Heart left ventricle (tissue), 16 donors: ENCODE measurements at regions not wholly inside any gene's neighbourhood (a gene's known extent, or its start where the extent isn't known, plus 50 kb on each side); places are given as distances from the start of the nearest gene placed in this dataset.
A peak's percentile ranks its signal among the peaks of the same experiment; 100 is the strongest.

Experiments used
- ATAC-seq, 4 donors: fragments of 200-7000 bp; cut with Tn5 transposase; one replicate each; pipeline ENCODE4 v1.9.1; 2020 to 2022; ENCODE audit warnings: moderate library complexity in 4 of 4, mild to moderate bottlenecking in 3 of 4, moderate number of reproducible peaks in 1 of 4
- DNase-seq, 5 donors: peaks; one replicate each; pipeline ENCODE4 v3.0.0-alpha.2; 2020
- H3K27ac ChIP-seq, 12 donors: fragments of 200-600 bp; sonication (generic) in 4 of 12; one replicate each; pipeline versions ENCODE4 v1.5.0 to v1.8.0; 2016 to 2022; ENCODE audit warnings: mild to moderate bottlenecking in 2 of 12
- H3K27me3 ChIP-seq, 9 donors: fragments of 200-600 bp; sonication (generic) in 2 of 9; one replicate each; pipeline versions ENCODE4 v1.5.1 to v1.8.0; 2016 to 2022; ENCODE audit warnings: mild to moderate bottlenecking in 3 of 9
- H3K36me3 ChIP-seq, 9 donors: fragments of 200-600 bp; sonication (generic) in 2 of 9; one replicate each; pipeline versions ENCODE4 v1.5.0 to v1.8.0; 2018 to 2022; ENCODE audit warnings: mild to moderate bottlenecking in 2 of 9
- H3K4me1 ChIP-seq, 12 donors: fragments of 200-600 bp; sonication (generic) in 4 of 12; one replicate each; pipeline versions ENCODE4 v1.5.0 to v1.8.0; 2016 to 2022; ENCODE audit warnings: mild to moderate bottlenecking in 3 of 12
- H3K4me3 ChIP-seq, 12 donors: fragments of 200-600 bp; sonication (generic) in 4 of 12; one replicate each; pipeline versions ENCODE4 v1.5.0 to v1.8.0; 2017 to 2022; ENCODE audit warnings: mild to moderate bottlenecking in 9 of 12, moderate library complexity in 4 of 12
- H3K9me3 ChIP-seq, 12 donors: fragments of 200-600 bp; sonication (generic) in 4 of 12; one replicate each; pipeline versions ENCODE4 v1.5.0 to v1.8.0; 2016 to 2022; ENCODE audit warnings: mild to moderate bottlenecking in 1 of 12
- POLR2A ChIP-seq, 2 donors: fragments of 450-650 bp; IDR thresholded peaks; one replicate each; pipeline ENCODE4 v1.6.1; 2017; ENCODE audit warnings: antibody characterized with exemption in 2 of 2, mild to moderate bottlenecking in 2 of 2, moderate library complexity in 2 of 2
- WGBS, 4 donors: extraction: QIAGEN DNeasy Blood & Tissue Kit in 2 of 4; methylation state at CpG; one replicate each; pipeline versions ENCODE4 v1.1.5 to v1.1.7; 2013 to 2018; 5-methylcytosine and 5-hydroxymethylcytosine counted together
- intact Hi-C, 10 donors: fragments of 100-400 bp; cut with DNase I; formaldehyde crosslinking; loops; one replicate each; pipeline versions ENCODE4 v1.11.1 to v1.14.2; 2022
- TF ChIP-seq, protein P1 (sequence below), 12 donors: fragments of 200-600 bp; sonication (generic) in 4 of 12; IDR thresholded peaks; one replicate each; pipeline versions ENCODE4 v1.5.0 to v1.8.0; 2018 to 2022; ENCODE audit warnings: antibody characterized with exemption in 12 of 12, mild to moderate bottlenecking in 5 of 12
- donor health status: ischemic (EF 13 %, LVEDD 7.1; RV severe dilation, severe dysfunction).
- donor health status: healthy with polysubstance abuse.
- donor health status: DM: no; HTN: yes; CAD: no.
- donor health status: DM: no; HTN: no; CAD: no.
- donor health status: ischemic (EF 25% LVEDD 6.9; RV normal size, moderate dysfunction).
- donor health status: ischemic (EF 25% LVEDD 5.7; RV mildly dilated, moderate dysfunction).
- donor health status: healthy.
- donor health status: DM: yes; HTN: yes; CAD: no.
- donor health status: ischemic (EF 35%, LVEDD 5.7; RV mildly dilated, moderate dysfunction).
- donor health status: nonischemic (EF 11% LVEDD 7.7; RV severe dilation, severe dysfunction).
- donor health status: DM: yes; HTN: yes; CAD: no.
- donor health status: PGD.
- donor health status: ischemic (EF 29% LVEDD 5.4; RV normal size, mild dysfunction).
- donor health status: nonischemic (EF 23%, LVEDD 6.1; RV moderate dilation, normal function).

DNA sequence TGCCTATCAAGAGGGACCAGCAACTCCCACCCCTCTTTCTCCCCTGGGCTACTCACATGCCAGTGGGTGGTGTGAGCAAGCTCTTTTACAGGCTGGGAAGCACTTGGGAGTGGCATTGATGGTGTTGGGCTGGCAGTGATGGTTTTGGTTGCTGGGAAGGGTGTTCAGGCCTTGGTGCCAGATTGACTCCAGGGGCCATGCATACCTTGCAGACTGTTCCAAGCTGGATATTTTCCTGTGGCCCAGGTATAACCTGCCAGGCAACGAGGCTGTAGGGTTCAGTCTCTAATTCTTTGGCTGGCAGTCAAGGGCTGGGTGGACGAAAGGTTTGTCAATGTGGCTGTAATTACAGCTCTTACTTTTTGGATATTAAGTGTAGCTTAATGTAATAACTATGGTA, 177.3 kb downstream of the MACROH2A1 start:
- no peak for ATAC-seq
- intact Hi-C loops: no loop called here
- Histone ChIP-seq H3K36me3 (no peaks in the 10 kb centered on the region), H3K4me3 (no peak overlapping the region), H3K27ac (no peak overlapping the region), H3K27me3 (no peaks in the 10 kb centered on the region), H3K9me3 (no peaks in the 10 kb centered on the region), H3K4me1 (peaks cover 0 to 9% (median 0%) of the 10 kb centered on the region in 12 donors)
- 86 to 92% (median 88%) methylated on average over 2 of the region's 2 CpGs for WGBS, 4 donors
- peak in 1 of 5 donors; percentile 3 for DNase-seq
- no peak for TF ChIP-seq POLR2A (IDR thresholded peaks at IDR 0.05)
- TF ChIP-seq, protein P1, sequence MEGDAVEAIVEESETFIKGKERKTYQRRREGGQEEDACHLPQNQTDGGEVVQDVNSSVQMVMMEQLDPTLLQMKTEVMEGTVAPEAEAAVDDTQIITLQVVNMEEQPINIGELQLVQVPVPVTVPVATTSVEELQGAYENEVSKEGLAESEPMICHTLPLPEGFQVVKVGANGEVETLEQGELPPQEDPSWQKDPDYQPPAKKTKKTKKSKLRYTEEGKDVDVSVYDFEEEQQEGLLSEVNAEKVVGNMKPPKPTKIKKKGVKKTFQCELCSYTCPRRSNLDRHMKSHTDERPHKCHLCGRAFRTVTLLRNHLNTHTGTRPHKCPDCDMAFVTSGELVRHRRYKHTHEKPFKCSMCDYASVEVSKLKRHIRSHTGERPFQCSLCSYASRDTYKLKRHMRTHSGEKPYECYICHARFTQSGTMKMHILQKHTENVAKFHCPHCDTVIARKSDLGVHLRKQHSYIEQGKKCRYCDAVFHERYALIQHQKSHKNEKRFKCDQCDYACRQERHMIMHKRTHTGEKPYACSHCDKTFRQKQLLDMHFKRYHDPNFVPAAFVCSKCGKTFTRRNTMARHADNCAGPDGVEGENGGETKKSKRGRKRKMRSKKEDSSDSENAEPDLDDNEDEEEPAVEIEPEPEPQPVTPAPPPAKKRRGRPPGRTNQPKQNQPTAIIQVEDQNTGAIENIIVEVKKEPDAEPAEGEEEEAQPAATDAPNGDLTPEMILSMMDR (IDR thresholded peaks at IDR 0.05): no peak

DNA sequence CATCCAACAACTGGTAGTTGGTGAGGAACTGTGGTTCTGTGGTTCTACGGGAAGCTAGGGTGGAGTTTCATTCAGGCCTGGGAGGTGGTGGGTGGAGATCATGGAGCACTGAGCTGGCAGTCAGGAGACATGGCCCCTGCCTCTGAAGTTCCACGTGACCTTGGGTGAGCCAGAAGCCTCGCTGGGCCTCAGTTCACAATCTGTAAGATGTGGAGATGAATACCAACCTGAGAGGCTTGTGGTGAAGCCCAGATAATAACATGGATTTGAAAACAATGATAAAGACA, 177.9 kb downstream of the MACROH2A1 start:
- H3K27me3 ChIP-seq: no peaks in the 10 kb centered on the region
- WGBS, 4 donors: 86 to 90% (median 87%) methylated on average over 3 of the region's 3 CpGs
- no peaks in the 10 kb centered on the region for H3K36me3 ChIP-seq
- TF ChIP-seq, protein P1 (IDR thresholded peaks at IDR 0.05): no peak
- no peak for TF ChIP-seq POLR2A (IDR thresholded peaks at IDR 0.05)
- peaks cover 0 to 6% (median 0%) of the 10 kb centered on the region in 12 donors for H3K4me1 ChIP-seq
- intact Hi-C loops: no loop called here
- H3K4me3 ChIP-seq: no peak overlapping the region
- H3K9me3 ChIP-seq: no peaks in the 10 kb centered on the region
- no peak for ATAC-seq
- peak in 1 of 5 donors; percentile 8 for DNase-seq
- no peak overlapping the region for H3K27ac ChIP-seq

DNA sequence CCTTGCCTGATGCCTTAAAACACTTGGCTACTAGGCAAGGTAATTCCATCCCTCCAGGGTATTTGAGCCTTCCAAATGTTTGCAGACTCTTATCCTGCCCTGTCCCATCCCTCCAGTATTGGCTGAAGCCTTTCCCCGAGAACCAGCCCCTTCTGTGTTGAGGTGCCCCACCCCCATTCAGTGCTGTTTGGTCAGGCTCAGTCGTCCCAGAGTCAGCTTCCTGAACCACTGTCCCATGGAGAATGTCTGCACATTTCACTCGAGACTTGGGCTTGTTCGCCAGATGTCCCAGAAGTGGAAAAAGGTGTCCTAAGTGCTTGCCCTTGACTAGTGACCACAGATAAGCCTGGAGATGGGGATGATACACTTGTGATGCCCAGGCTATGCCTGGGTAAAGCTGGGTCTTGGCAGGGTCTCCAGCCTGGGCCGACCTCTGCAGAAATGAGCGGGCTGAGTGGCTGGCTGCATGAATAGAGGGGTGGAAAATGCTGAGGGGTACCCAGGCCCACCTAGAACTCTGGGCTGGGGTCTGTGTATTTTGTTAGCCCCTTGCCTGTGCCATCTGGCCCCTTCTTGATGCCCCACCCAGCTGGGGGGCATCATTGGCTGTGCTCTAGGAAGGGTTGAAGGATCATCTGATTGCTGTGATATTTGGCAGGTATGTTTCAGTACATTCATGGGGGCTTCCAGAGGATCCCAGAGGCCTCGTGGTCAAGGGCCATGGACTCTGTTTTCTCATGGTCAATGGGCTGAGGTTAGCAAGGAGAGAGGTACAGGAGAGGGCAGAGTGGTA, 178.4 kb downstream of the MACROH2A1 start:
- H3K4me1 ChIP-seq: peaks cover 0 to 6% (median 0%) of the 10 kb centered on the region in 12 donors
- ATAC-seq (no peak), DNase-seq (peak in 1 of 5 donors; percentile 6)
- TF ChIP-seq, protein P1 (IDR thresholded peaks at IDR 0.05): no peak
- TF ChIP-seq POLR2A (IDR thresholded peaks at IDR 0.05): no peak
- no peaks in the 10 kb centered on the region for H3K9me3 ChIP-seq
- no peaks in the 10 kb centered on the region for H3K36me3 ChIP-seq
- H3K27me3 ChIP-seq: no peaks in the 10 kb centered on the region
- H3K27ac ChIP-seq: no peak overlapping the region
- intact Hi-C loops: no loop called here
- 87 to 92% (median 89%) methylated on average over 5 to 7 of the region's 7 CpGs for WGBS, 4 donors
- no peak overlapping the region for H3K4me3 ChIP-seq

DNA sequence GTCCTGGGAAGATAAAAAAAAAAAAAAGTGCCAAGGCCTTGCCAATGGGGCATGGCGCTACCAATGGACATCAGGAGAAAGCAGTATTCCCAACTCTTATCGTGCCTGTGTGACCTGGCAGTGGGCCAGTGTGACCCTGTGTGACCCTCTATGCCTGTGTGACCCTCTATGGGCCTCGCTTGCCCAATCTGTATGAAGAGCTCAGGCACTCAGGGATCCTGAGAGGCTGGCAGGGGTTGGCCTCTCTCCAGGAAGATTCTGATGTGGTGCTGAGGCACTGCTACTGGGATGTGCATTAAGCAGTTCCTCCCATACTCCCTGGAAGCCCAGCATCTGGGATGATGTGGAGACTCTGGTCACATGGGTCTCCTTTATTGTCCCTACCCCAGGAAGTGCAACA, 179.2 kb downstream of the MACROH2A1 start:
- Histone ChIP-seq H3K9me3 (no peaks in the 10 kb centered on the region), H3K4me1 (peaks cover 0 to 6% (median 0%) of the 10 kb centered on the region in 12 donors), H3K27me3 (no peaks in the 10 kb centered on the region), H3K27ac (no peak overlapping the region), H3K36me3 (no peaks in the 10 kb centered on the region), H3K4me3 (no peak overlapping the region)
- intact Hi-C loops: no loop called here
- ATAC-seq: no peak
- peak in 1 of 5 donors; percentile 17 for DNase-seq
- 61 to 73% (median 66%) methylated on average over 3 of the region's 3 CpGs for WGBS, 4 donors
- TF ChIP-seq, protein P1 (IDR thresholded peaks at IDR 0.05): no peak
- TF ChIP-seq POLR2A (IDR thresholded peaks at IDR 0.05): no peak
